ENCODE measurements at regions not wholly inside any gene's neighbourhood (a gene's known extent, or its start where the extent isn't known, plus 50 kb on each side); places are given as distances from the start of the nearest gene placed in this dataset.
"Not testable (repeated sequence)": the region's sequence is repeated elsewhere in the genome, so short reads cannot be mapped to it uniquely, and the experiment has no call there.

DNA sequence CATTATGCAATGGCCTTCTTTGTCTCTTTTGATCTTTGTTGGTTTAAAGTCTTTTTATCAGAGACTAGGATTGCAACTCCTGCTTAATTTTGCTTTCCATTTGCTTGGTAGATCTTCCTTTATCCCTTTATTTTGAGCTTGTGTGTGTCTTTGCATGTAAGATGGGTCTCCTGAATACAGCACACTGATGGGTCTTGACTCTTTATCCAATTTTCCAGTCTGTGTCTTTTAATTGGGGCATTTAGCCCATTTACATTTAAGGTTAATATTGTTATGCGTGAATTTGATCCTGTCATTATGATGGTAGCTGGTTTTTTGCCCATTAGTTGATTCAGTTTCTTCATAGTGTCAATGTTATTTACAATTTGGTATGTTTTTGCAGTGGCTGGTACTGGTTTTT, 56.9 kb upstream of the TBX18 start:
- TF ChIP-seq, protein P1, sequence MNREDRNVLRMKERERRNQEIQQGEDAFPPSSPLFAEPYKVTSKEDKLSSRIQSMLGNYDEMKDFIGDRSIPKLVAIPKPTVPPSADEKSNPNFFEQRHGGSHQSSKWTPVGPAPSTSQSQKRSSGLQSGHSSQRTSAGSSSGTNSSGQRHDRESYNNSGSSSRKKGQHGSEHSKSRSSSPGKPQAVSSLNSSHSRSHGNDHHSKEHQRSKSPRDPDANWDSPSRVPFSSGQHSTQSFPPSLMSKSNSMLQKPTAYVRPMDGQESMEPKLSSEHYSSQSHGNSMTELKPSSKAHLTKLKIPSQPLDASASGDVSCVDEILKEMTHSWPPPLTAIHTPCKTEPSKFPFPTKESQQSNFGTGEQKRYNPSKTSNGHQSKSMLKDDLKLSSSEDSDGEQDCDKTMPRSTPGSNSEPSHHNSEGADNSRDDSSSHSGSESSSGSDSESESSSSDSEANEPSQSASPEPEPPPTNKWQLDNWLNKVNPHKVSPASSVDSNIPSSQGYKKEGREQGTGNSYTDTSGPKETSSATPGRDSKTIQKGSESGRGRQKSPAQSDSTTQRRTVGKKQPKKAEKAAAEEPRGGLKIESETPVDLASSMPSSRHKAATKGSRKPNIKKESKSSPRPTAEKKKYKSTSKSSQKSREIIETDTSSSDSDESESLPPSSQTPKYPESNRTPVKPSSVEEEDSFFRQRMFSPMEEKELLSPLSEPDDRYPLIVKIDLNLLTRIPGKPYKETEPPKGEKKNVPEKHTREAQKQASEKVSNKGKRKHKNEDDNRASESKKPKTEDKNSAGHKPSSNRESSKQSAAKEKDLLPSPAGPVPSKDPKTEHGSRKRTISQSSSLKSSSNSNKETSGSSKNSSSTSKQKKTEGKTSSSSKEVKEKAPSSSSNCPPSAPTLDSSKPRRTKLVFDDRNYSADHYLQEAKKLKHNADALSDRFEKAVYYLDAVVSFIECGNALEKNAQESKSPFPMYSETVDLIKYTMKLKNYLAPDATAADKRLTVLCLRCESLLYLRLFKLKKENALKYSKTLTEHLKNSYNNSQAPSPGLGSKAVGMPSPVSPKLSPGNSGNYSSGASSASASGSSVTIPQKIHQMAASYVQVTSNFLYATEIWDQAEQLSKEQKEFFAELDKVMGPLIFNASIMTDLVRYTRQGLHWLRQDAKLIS (CRISPR knock-in tag; IDR thresholded peaks at IDR 0.05; ENCODE audit: borderline replicate concordance): not testable (repeated sequence)
- TF ChIP-seq, protein P2, sequence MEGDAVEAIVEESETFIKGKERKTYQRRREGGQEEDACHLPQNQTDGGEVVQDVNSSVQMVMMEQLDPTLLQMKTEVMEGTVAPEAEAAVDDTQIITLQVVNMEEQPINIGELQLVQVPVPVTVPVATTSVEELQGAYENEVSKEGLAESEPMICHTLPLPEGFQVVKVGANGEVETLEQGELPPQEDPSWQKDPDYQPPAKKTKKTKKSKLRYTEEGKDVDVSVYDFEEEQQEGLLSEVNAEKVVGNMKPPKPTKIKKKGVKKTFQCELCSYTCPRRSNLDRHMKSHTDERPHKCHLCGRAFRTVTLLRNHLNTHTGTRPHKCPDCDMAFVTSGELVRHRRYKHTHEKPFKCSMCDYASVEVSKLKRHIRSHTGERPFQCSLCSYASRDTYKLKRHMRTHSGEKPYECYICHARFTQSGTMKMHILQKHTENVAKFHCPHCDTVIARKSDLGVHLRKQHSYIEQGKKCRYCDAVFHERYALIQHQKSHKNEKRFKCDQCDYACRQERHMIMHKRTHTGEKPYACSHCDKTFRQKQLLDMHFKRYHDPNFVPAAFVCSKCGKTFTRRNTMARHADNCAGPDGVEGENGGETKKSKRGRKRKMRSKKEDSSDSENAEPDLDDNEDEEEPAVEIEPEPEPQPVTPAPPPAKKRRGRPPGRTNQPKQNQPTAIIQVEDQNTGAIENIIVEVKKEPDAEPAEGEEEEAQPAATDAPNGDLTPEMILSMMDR (IDR thresholded peaks at IDR 0.05): not testable (repeated sequence)
- TF ChIP-seq, protein P3, sequence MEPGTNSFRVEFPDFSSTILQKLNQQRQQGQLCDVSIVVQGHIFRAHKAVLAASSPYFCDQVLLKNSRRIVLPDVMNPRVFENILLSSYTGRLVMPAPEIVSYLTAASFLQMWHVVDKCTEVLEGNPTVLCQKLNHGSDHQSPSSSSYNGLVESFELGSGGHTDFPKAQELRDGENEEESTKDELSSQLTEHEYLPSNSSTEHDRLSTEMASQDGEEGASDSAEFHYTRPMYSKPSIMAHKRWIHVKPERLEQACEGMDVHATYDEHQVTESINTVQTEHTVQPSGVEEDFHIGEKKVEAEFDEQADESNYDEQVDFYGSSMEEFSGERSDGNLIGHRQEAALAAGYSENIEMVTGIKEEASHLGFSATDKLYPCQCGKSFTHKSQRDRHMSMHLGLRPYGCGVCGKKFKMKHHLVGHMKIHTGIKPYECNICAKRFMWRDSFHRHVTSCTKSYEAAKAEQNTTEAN (CRISPR knock-in tag; IDR thresholded peaks at IDR 0.05): not testable (repeated sequence)
- TF ChIP-seq, protein P4, sequence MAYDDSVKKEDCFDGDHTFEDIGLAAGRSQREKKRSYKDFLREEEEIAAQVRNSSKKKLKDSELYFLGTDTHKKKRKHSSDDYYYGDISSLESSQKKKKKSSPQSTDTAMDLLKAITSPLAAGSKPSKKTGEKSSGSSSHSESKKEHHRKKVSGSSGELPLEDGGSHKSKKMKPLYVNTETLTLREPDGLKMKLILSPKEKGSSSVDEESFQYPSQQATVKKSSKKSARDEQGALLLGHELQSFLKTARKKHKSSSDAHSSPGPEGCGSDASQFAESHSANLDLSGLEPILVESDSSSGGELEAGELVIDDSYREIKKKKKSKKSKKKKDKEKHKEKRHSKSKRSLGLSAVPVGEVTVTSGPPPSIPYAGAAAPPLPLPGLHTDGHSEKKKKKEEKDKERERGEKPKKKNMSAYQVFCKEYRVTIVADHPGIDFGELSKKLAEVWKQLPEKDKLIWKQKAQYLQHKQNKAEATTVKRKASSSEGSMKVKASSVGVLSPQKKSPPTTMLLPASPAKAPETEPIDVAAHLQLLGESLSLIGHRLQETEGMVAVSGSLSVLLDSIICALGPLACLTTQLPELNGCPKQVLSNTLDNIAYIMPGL (CRISPR knock-in tag; IDR thresholded peaks at IDR 0.05): not testable (repeated sequence)
- TF ChIP-seq NFYB (CRISPR knock-in tag; conservative IDR thresholded peaks at IDR 0.05; ENCODE audit: low read depth); FOXJ3 (CRISPR knock-in tag; IDR thresholded peaks at IDR 0.05; ENCODE audit: borderline replicate concordance); ATF1 (CRISPR knock-in tag; IDR thresholded peaks at IDR 0.05): not testable (repeated sequence)
- TF ChIP-seq, protein P5, sequence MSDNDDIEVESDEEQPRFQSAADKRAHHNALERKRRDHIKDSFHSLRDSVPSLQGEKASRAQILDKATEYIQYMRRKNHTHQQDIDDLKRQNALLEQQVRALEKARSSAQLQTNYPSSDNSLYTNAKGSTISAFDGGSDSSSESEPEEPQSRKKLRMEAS (CRISPR knock-in tag; IDR thresholded peaks at IDR 0.05): not testable (repeated sequence)

All from WTC11 (cell line).